GM19240 (cell line): ENCODE measurements at regions not wholly inside any gene's neighbourhood (a gene's known extent, or its start where the extent isn't known, plus 50 kb on each side); places are given as distances from the start of the nearest gene placed in this dataset.
"Not testable (repeated sequence)": the region's sequence is repeated elsewhere in the genome, so short reads cannot be mapped to it uniquely, and the experiment has no call there.

Experiments used
- DNase-seq: peaks from one replicate; pipeline ENCODE4 v3.0.0; 2011; ENCODE audit warnings: low spot score; ENCODE audit not compliant: insufficient read length

GRCh38 chr12:88366101-88366500 lies 214.2 kb downstream of the KITLG start:
- no peak for DNase-seq

DNA sequence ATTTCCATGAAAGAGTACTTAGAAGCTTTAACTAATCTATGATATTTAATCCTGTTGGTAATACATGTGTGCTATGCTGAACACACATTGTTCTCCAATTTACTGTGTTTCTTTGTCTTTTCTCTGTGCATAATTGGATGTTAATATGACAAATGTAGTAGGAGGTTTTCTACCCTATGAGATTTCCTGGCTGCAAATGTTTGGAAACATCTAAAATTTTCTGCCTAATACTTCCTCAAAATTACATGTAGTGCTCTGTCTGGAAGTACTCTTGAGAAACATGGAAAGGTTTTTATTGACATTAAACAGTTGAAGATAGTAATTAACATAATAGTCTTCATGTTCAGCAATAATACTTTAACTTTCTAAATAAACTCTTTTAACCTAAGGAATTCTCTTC lies 213.0 kb downstream of the KITLG start:
- no peak for DNase-seq

- DNase-seq: not testable (repeated sequence)
Observed at GRCh38 chr12:88368077-88368476, 212.2 kb downstream of the KITLG start.

- no peak for DNase-seq
Observed at GRCh38 chr12:88371416-88372183, 208.7 kb downstream of the KITLG start.

DNA sequence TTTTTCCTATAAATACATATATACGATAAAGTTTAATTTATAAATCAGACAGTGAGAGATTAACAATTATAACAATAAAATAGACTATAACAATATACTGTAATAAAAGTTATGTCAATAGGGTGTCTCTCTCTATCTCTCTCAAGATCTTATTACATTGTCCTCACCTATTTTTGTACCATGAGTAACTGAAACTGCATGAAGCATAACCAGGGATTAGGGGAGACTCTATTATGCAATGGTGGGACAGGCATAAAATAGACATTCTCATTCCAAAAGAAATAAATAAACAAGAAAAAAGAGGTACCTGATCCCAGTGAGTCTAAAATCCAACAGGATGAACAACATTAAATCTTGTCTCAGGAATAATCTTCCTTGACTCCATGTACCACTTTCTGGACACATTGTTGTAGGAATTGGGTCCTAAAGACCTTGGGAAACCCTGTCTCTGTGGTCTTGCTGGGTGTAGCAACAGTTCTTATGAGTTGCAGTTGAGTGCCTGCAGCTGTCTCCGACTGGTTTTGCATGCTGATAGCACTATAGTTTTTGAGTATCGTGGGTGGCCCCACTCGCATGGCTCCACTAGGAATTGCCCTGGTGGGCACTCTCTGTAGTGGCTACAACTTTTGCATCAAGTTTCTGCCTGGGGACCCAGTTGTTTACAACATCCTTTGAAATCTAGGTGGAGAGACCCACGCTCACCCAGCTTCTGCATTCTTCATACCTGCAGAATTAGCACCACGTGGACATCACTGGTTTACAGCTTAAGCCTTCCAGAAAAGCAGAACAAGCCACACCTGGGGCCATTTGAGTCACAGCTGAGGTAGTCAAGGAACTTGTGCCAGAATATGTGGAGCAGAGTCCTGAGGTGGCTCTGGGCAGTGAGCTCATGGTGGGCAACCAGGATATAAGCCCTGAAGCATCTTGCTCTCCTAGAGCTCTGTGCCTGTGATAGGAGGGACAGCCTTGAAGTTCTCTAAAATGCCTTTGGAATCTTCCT lies 204.7 kb downstream of the KITLG start:
- no peak for DNase-seq

DNA sequence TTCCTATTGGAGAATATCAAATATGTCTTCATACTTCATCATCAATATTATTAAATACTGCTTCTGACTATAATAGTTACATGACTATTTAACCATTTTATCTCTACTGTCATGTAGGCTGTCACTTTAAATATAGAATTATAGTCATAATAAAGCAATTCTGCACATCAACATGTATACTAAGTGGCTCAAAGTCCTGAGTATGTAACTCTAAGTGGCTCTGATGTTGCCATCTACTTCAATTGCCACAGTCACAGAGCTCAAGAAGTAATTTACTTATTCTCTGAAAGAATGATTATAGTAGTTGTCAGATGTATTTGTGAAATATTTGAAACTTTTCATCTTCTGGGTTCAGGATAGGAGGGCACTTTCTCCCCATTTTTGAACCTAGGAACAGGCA lies 202.3 kb downstream of the KITLG start:
- DNase-seq: no peak

DNA sequence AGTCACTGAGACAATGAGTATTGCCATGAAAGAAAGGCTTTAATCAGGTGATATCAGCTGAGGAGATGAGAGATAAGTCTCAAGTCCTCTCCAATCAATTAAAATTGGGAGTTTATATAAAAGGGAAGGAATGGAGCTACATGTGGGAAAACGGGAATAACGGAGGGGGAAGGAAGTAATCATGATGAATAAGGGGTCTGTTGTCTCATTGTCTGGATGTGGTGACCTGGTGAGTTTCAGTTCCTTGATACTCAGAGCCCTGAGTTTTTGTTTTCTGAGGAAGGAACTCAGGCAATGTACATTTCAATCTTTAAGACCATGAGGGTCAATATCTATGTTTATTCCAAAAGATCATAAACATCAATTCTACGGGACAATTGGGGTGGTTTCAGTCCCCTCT lies 198.8 kb downstream of the KITLG start:
- DNase-seq: no peak

DNA sequence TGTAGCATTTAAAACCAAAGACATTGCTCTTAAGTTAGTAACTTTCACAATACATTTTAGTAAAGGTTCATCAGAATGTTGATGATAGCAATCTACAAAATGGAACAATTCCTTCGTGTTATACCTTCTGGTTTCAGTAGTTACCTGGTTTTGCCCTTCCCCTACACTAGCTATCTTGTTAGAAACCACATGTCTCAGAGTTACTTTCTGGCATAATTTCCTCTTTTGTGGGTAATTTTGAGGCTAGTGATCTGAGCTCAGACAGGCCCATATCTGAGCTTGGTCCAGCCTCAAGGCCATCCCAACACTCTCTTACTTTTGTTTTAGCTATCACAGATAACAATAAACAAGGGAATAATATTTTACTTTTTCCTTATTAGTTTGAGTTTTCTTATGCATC lies 196.9 kb downstream of the KITLG start:
- DNase-seq: no peak

DNA sequence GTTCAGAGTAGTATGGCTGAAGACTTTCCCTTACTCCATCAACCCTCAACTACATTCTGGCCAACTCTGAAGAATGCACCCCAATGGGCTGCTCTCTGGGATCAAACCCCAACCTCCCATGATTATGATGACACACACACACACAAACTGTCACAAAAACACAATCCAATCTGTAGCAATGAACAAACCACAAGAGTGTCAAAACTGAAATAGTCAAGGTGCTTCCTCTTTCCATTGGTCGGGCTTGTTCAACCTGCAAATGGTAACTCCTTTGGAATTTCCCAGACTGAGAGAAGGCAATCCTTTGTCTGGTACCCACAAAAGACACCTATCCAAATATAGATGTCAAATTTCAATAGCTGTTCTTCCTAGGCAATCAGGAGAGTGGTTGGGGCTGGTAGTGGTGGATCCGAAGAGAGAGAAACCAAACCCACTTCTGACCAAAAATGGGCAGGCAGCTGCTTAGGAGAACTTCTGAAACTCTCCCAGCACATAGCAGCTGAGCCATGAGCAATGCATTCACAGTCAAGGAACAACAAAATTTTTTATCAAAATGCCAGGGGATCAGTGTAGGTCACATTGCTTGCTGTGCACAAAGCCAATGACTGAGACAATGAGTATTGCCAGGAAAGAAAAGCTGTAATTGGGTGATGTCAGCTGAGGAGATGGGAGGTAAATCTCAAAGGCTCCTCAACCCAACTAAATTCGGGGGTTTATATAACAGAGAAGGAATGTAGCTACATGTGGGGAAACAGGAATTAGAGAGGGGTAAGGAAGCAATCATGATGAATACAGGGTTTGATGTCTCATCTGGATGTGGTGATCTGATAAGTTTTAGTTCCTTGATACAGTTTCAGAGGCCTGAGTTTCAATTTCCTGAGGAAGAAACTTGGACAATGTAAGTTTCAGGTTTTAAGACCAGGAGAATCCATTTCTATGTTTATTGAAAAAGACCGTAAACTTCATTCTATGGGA lies 191.4 kb downstream of the KITLG start:
- no peak for DNase-seq

DNA sequence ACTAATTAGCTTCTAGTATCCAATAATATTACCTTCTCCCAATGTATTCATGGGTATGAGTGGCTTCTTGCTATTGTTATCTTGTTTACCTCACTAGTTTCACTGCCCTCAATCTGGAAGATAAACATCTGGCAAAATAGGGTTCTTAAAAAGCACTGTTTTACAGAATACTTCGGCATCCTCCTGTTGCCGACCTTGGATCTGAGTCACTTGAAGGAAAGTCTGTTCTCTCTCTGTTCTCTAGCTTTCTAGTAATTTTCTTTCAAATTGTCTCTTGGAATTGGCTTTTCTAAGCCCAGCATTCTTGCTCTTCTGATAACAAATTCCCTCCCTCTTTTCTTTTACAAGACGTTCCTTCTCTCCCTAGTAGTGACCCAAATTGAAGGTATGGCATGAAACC lies 189.5 kb downstream of the KITLG start:
- DNase-seq: no peak

DNA sequence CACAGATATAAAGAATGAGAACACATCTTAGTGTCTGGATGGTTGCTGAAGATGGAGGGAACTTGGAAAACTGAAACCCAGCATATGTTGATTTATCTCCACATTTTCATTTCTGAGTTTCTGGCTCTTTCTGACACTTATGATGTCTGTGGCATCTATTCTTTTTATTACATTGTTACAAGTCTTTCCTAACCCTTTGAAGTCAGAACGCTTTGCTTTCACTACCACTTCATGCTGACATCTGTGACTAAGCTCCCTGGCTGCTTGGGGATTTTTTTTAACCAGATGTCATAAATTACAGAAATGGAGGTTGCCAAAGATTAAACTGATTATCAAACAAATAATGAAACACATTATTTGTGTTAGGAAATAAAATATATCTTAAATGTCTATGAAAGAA lies 188.7 kb downstream of the KITLG start:
- DNase-seq: no peak

DNA sequence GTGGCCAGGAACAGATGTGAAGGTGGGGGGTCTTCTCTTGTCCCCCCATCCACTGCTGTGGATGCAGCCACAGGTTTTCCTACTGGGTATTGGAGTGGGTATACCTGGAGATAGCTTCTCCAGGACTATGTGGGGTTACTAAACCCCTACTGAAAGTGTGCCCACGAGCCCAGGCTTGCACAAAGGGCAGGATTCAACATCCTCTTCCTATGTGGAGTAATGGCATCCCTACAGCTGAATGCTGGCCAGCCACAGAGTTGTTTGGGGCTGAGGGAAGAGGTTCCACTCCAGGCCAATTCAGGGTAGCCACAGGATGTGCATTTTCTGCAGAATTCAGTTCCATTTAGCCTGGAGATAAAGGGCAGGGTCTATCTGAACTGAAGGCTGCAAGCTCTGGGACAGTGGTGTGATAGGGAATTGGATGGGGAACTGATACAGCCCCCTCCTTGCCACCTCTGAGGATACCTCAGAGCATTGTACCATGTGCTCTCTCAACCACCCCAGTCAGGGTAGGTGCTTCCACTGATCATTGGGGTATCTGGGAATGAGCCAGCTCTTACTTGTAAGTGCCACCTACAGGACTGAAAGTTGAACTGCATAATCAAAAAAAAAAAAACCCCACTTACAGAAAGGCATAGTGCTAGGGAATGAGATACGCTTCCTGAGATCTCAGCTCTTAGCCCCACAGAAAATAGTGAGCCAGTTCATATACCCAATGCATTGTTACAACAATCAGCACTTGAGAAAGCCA lies 187.1 kb downstream of the KITLG start:
- DNase-seq: no peak

DNA sequence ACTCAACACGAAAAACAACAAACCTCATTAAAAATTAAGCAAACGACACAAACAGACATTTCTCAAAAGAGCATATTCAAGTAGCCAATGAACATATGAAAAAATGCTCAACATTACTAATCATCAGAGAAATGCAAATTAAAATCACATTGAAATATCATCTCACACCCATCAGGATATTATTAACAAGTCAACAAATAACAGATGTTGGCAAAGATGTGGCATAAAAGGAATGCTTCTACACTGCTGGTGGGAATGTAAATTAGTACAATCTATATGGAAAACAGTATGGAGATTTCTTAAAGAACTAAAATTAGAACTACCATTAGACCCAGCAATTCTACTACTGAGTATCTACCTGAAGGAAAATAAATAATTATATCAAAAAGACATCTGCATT lies 182.2 kb downstream of the KITLG start:
- no peak for DNase-seq

GRCh38 chr12:88399811-88400210 lies 180.5 kb downstream of the KITLG start:
- DNase-seq: no peak

GRCh38 chr12:88400302-88400701 lies 180.0 kb downstream of the KITLG start:
- no peak for DNase-seq

DNA sequence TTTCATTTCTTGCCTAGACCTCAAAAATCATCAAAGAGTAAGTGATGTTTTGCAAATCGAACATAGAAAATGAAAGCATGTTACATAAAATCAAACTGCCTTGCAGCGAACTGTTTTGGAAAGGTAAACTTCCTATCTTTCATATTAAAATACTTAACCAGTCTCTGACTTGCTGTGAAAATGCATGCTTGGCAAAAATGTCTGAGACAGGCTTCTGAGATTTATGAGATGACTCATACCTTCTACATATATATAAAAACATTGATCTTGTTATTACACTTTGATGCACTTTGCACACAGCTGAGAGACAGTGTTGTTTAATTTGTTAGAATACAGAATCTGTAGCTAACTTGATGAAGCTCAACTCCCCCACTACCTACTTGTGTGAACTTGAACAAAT lies 179.1 kb downstream of the KITLG start:
- DNase-seq: no peak

DNA sequence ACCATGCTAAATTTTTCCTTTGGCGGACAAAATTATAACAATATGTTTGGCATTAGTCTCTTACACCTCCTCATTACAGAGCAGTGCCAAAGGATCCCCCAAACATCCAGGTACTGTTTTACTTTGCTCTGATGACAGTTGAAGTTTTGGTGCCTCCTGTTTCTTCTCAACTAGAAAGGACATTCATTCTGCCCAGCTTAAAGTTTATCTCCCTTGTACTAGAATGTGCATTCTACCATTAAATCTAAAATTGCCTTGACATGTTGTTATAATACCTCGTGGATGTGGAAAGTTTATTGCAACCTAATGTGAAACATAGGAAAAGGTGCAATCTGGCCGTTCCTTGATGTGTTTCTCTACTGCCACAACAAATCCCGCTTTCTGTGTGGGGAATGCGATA lies 173.4 kb downstream of the KITLG start:
- no peak for DNase-seq

DNA sequence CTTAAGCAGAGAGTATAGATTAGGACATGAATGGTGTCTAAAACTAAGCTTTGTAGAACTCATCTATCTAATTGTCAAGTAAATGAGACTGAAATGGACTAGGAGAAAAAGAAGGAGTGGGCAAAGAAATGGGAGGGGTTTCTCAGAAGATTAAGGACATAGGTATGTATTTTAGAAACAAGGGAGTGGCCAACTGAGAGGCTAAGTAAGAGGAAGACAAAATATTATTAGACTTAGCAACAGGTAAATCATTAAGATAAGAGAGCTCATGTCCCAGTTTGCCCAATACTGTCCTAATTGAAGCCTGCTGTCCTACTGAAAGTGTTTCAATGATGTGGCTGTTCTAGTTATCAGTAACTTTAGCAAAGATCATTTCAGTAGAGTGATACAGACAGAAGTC lies 171.4 kb downstream of the KITLG start:
- no peak for DNase-seq

- no peak for DNase-seq
Observed at GRCh38 chr12:88409257-88409656, 171.0 kb downstream of the KITLG start.

- no peak for DNase-seq
Observed at GRCh38 chr12:88411689-88412088, 168.6 kb downstream of the KITLG start.

- no peak for DNase-seq
Observed at GRCh38 chr12:88413646-88414045, 166.6 kb downstream of the KITLG start.
